GM21526 (cell line): ENCODE measurements at regions not wholly inside any gene's neighbourhood (a gene's known extent, or its start where the extent isn't known, plus 50 kb on each side); places are given as distances from the start of the nearest gene placed in this dataset.
"Not testable (repeated sequence)": the region's sequence is repeated elsewhere in the genome, so short reads cannot be mapped to it uniquely, and the experiment has no call there.

ENCODE experiments used
- ATAC-seq: cut with Tn5 transposase; IDR thresholded peaks from one replicate; pipeline ENCODE4 v1.9.1; 2021; ENCODE audit warnings: moderate library complexity; ENCODE audit not compliant: unreplicated experiment, low FRiP score

DNA sequence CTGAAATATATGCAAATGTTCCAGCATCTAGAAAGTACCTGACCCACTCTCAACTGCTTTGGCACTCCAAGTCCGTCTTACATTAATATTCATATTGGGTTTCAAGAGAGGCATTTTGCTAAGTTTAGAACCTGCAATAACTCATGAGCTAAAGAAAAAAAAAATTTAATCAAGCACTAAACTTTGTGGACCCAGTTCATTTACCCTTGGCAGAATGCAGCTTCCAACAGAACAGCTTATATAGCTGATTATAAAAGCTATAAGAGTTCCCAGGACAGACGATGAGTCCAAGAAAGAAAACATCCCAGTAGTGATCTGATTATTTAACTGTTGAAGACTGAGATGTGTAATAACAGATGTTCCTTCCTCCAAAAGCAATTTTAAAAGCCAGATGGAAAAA, 592.0 kb downstream of the KCNH5 start:
- ATAC-seq = no peak

DNA sequence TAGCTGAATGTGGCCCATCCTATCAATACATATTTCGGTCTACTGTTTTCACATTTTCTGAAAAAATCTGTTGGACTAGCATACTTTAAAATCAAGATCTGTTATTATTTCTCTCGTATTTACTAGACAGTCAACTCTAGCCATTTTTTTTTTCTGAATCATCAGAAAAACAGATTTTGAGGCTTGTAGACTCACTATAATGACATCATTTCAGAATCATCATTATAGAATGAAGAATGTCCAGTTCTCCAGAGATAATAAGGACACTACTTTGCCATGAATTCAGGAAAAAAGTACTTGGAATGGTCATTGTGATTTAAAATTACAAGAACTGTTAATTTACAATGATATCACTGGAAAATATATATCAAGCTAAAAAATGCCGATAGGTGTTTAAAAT, 589.8 kb downstream of the KCNH5 start:
- no peak for ATAC-seq

DNA sequence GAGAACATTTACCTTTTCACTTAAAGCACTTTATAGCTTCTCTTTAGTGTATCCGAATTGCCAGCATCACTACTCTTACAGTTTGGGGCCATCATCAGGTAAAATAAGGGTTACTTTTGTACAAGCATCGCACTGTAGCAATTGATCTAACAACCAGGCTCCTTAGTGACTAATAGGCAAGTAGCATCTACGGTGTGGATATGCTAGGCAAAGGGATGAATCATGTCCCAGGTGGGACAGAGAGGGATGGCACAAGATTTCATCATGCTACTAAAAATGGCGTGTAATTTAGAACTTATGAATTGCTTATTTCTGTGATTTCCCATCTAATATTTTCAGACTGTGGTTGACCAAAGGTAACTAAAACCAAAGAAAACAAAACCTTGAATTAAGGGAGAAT, 582.3 kb downstream of the KCNH5 start:
- no peak for ATAC-seq

DNA sequence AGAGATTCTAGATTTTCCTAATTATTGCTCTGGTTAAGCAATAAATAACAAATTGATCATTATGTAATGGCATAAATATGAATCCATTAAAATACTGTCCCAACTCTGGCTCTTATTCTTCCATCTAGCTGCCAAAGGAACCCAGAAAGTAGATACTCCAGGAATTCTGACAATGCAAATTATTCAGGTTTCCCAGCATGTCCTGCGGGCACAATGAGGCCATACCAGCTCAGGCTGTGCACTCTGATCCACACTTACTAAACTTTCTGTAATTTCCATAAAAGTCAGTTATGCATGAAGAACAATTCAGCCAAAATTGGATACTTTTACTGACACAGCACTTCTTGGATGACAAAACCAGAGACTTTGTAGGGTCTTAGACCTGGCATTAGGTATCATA, 576.3 kb downstream of the KCNH5 start:
- ATAC-seq = no peak

DNA sequence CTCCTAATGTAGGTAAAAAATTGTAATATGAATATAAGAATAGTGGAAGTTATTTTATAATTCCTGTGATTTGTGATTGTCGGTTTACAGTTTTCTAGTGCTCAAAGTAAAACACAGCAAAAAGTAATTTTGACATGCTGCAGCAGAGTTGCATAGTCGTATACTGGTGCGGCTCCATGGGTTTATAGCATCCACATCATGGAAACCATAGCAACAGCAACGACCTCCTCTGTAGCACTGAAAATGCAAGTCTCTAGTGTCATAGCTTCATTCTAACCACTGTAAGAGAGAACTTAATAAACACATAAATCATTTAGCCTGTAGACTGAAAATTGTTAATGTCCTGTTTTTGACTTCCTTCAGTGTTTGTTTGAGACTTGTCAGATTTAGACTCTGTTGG, 574.3 kb downstream of the KCNH5 start:
- ATAC-seq = no peak

DNA sequence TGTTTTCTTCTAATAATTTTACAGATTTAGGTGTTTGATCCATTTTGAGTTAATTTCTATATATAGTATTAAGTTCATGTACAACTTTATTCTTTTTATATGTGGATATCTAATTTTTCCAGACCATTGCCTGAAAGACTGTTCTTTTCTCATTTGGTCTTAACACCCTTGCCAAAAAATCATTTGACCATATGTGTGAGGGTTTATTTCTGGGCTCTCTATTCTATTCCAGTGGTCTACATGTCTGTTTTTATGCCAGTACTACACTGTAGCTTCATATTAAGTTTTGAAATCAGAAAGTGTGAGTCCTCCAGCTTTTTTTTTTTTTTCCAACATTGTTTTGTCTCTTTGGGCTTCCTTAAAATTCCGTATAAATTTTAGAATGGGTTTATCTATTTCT, 554.1 kb downstream of the KCNH5 start:
- no peak for ATAC-seq

DNA sequence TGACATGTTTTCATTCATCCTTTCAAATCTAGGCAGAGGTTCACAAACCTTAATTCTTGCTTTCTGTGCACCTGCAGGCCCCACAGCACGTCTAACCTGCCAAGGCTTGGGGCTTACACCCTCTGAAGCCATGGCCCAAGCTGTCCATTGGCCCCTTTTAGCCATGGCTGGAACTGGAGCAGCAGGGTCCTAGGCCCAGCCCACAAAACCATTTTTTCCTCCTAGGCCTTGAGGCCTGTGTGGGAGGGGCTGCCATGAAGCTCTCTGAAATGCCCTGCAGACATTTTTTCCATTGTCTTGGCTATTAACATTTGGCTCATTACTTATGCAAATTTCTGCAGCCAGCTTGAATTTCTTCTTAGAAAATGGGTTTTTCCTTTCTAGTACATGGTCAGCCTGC, 547.5 kb downstream of the KCNH5 start:
- ATAC-seq = no peak

DNA sequence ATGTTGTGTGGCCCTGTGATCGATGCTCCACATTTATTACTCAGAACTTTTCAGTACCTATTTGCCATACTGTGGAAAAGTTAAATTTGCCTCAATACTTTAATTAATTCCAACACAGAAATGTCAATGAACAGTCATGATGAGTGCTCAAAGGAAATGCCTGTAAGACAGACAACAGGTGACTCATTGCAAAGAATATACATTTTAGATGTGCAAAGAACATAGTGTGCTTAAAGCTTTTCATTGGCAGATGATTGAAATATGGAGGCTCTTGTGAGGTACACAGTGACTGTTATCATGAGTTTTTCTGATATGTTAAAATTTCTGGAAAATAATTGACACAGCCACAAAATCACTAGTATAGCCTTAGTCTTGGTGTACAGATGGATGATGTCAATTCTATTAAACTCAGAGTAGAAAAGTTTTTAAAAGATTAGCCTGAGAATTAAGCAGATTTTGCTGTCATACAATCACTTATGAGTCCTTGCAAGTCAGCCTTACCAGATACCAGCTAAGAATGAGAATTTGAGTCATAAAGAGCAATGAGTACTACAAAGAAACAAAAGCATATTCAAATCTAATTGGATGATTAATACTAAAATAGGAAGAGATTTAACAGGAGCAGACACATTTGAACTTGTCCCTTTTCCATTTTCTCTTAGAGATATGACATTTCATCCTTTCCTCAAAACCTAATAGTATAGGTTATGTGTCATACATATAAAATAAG, 544.1 kb downstream of the KCNH5 start:
- no peak for ATAC-seq

DNA sequence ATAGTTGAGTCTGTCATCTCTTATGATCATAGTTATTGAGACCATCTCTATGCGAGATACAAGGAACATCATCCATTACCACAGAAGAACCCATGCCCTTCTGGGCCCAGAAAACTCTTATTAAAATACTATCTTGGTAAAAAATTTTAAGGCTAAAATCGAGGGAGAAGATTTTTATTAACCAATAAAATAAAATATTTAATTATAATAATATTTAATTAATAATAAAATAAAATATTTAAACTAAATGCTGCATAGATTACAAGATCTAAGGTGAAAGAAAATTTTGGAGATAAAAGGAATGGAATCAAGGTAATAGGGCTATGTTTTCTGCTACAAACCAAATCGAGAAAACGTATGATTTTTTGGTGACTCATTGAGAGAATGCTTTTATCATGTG, 540.2 kb downstream of the KCNH5 start:
- no peak for ATAC-seq

DNA sequence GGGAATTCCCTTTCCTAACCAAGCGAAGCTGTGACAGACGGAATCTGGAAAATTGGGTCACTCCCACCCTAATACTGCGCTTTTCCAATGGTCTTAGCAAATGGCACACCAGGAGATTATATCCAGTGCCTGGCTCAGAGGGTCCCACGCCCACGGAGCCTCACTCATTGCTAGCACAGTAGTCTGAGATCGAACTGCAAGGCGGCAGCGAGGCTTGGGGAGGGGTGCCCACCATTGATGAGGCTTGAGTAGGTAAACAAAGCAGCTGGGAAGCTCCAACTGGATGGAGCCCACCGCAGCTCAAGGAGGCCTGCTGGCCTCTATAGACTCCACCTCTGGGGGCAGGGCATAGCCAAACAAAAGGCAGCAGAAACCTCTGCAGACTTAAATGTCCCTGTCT, 523.9 kb downstream of the KCNH5 start:
- ATAC-seq = not testable (repeated sequence)

DNA sequence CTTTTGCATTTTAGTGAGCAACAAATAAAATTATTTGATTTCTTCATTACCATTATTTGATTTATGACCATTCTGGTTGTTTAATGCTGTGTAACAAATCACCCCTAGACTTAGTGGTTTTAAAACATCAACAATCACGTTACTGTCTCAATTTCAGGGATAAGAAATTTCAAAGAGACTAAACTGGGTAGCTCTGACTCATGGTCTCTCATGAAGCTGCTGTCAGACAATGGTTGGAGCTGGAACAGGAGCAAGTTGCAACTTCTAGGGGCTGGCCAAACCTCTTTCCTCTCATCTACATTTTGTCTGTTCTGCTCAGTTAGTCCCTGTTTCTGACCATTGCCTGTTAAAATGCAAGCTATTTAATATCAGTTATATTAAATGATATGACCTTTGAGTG, 517.0 kb downstream of the KCNH5 start:
- no peak for ATAC-seq

DNA sequence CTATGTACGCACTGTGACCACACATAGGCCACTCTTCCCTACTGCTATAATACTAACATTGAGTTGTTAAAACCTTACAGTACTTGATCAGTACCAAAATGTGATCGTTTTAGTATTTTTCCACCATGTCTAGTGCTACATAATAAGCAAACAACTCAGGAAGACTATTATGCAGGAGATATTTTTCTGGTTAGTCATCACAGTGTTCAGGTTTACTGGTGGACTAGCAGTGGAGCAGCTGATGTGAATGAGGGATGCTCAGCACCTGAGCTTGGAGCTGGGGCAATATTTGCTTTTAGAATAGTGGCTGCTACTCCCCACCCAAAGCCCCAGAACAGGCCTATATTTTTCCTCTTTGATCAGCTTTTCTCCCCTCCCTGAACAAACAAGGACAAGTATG, 513.1 kb downstream of the KCNH5 start:
- no peak for ATAC-seq

DNA sequence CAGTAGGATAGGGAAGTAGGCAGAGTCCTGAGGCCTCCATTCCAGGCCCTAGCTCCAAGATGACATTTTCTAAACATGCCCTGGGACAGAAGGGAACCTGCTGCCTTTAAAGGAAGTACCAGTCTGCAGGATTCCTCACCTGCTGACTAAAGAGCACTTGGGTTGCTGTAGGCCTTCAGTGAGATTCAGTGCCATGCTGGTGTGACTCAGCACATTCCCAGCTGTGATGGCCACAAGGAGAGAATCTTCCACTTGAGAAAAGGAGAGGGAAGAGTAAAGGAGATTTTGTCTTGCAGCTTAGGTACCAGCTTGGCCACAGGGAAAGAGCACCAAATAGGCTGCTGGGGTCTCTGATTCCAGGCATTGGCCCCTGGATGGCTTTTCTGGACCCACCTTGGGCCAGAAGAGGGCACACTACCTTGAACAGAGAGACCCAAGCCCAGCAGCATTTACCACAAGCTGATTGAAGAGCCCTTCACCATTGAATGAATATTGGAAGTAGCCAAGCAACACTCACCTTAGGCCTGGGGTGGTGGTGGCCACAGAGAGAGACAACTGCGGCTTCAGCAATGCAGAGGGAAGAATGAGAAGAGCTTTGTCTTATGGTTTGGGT, 498.3 kb downstream of the KCNH5 start:
- no peak for ATAC-seq

DNA sequence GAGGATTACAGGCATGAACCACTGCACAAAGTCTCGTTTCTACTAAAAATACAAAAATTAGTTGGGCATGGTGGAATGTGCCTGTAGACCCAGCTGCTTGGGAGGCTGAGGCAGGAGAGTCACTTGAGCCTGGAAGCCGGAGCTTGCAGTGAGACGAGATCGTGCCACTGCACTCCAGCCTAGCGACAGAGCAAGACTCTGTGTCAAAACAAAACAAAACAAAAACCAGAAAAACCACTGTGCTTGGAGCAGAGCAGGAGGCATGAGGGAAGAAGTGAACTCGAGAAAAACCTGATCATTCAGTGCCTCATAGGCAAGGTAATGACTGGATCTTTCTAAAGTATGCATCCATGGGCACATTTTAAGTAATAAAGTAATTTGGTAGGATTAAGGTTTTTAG, 487.8 kb downstream of the KCNH5 start:
- no peak for ATAC-seq

DNA sequence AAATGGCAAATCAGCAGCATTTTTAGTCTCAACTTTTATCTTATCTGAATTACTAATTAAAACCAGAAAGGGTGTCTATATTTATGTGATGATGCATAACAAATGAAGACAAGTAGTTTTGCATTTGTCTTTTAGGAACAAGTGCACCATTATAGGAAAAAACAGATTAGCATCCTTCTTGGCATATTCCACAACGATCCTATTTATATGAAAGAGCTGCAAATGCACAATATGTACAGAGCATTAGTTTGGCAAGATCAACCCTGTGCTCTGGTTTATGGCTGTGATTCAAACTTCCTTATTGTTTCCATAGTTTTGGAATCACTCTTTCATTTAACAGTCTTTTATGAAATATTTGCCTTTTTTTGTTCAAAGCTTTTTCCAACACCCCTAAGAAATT, 486.8 kb downstream of the KCNH5 start:
- no peak for ATAC-seq

DNA sequence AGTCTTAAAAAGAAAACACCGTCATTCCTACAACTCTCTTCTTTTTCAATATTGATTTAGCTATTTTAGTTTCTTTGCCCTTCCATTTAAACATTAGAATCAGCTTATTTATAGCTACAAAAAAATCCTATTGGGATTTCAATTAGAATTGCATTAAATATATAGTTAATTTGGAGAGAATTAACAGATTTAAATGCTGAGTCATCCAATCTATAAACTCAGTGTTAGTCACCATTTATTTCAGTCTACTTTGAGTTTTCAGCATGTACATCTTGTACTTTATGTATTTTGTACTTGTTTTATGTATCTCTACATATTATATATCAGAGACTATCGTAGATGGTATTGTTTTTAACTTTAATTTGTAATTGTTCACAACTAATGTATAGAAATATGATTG, 460.0 kb downstream of the KCNH5 start:
- ATAC-seq = no peak

DNA sequence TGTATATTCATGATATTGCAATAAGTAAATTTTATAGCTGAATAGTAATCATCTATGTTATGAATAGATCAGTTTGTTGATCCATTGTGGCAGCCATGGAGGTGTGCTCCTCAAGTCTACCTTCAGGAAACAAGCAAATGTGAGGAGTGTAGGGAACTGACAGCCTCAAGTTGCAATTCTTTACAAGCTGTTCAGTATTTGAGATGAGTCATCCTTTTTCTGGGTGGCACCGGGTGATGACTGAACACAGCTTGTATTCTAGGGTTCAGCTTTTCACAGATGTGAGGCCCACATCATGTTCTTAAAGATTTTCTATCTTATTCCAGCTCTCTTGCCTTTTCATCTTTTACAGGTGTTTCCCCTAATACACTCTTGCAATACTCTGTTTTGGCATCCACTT, 452.4 kb downstream of the KCNH5 start:
- ATAC-seq = no peak

DNA sequence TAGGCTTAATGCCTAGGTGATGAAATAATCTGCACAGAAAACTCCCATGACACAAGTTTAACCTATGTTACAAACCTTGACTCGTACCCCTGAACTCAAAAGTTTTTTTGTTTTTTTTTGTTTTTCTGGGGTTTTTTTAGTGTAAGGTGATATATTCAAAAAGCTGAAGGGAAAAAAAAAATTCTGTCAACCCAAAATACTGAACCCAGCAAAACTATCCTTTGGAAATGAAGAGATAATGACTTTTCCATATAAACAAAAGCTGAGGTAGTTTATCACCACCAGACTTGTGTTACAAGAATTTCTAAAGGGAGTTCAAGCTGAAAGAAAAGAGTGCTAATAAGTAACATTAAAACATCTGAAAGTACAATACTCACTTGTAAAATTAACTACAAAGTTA, 448.1 kb downstream of the KCNH5 start:
- ATAC-seq = no peak

DNA sequence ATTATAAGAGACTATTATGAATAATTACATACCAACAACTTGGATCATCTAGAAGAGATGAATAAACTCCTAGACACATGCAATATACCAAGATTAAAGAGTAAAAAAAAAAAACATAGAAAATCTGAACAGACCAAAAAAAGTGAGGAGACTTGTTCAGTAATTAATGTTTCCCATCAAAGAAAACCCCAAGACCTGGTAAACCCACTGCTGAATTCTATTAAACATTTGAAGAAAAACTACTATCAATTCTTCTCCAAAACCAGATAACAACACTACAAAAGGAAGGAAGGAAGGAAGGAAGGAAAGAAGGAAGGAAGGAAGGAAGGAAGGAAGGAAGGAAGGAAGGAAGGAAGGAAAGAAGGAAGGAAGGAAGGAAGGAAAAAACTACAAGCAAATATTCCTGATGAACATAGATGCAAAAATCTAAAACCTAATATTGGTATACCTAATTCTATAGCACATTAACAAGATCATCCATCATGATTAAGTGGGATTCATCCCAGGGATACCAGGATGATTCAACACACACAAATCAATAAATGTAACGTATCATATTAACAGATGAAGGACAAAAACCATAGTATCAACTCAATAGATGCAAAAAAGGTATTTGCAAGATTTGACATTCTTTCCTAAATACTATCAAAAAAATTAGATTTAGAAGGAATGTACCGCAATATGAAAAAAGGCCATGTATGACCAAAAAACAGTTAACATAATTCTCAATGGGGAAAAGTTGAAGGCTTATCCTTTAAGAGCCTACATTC, 445.5 kb downstream of the KCNH5 start:
- ATAC-seq = no peak

DNA sequence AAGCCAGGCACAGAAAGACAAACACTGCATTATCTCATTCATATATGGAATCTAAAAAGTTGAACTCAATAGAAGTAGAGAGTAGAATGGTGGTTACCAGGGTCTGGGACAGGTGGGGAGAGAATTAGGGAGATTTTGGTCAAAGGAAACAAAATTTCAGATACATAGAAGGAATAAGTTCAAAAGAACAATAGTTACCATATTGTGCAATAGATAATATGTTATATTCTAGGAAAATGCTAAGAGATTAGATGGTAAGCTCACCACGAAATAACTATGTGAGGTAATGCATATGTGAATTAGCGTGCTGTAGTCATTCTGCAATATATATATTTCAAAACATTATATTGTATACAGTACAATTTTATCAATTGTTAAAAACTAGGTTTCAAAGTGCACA, 442.5 kb downstream of the KCNH5 start:
- no peak for ATAC-seq

DNA sequence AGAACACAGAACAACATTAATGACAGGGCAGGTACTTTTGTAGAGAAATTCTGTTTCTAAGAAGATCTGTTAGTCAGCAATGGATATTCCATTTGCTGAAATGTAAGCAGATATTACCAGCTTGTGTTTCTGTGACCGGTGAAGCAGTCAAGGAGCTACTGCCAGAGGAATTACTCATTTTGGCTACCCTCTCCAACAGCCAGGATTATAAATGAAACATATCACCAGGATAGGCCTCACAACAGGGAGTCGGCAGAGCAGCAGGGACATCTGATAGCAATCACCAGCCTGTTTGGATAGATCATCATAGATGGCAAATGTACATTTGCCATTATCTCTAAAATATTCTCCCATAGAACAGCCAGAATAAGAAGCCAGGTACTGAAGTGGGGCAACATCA, 440.7 kb downstream of the KCNH5 start:
- ATAC-seq = no peak

DNA sequence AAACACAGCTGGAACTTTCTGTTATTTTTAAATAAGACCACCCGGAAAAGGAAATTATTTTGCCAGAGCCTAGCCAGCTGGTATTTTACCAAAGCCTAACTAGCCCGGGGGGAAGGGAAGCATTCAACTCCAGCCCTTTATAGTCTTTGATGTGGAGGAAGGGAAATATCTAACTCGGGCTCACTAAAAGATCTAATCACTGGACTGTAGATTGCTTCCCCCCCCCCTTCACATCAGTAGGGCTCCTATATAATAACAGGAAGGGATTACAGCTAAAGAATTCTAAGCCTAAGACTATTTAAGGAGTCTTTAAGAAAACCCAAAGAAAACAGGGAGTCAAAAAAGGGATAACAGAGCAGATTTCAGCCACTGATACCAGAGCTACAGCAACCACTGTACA, 431.1 kb downstream of the KCNH5 start:
- no peak for ATAC-seq
